Type B pancreatic cell (in vitro differentiated cells): ENCODE measurements at regions not wholly inside any gene's neighbourhood (a gene's known extent, or its start where the extent isn't known, plus 50 kb on each side); places are given as distances from the start of the nearest gene placed in this dataset.

Experiments
- DNase-seq: peaks from one replicate; pipeline ENCODE4 v3.0.0; 2021; ENCODE audit warnings: mixed read lengths; ENCODE audit not compliant: unreplicated experiment; ENCODE audit errors: extremely low spot score
- H3K27ac Mint-ChIP-seq: 2 replicates; pipeline ENCODE4 v1.8.0; 2021; ENCODE audit warnings: mild to moderate bottlenecking, mixed read lengths
- H3K27me3 Mint-ChIP-seq: 2 replicates; pipeline ENCODE4 v1.8.0; 2021; ENCODE audit warnings: mixed read lengths
- H3K36me3 Mint-ChIP-seq: 2 replicates; pipeline ENCODE4 v1.8.0; 2021; ENCODE audit warnings: mixed read lengths
- H3K4me1 Mint-ChIP-seq: one replicate; pipeline ENCODE4 v1.8.0; 2021; ENCODE audit warnings: mixed read lengths; ENCODE audit not compliant: unreplicated experiment
- H3K4me3 Mint-ChIP-seq: 2 replicates; pipeline ENCODE4 v1.8.0; 2021; ENCODE audit warnings: mild to moderate bottlenecking, mixed read lengths
- H3K9me3 Mint-ChIP-seq: 2 replicates; pipeline ENCODE4 v1.8.0; 2021; ENCODE audit warnings: mixed read lengths
- TF ChIP-seq, protein P1 (sequence below): fragments of 200-600 bp; sonication (generic); conservative IDR thresholded peaks from 2 replicates; pipeline ENCODE4 v1.5.0; 2021; ENCODE audit warnings: antibody characterized with exemption, mild to moderate bottlenecking

DNA sequence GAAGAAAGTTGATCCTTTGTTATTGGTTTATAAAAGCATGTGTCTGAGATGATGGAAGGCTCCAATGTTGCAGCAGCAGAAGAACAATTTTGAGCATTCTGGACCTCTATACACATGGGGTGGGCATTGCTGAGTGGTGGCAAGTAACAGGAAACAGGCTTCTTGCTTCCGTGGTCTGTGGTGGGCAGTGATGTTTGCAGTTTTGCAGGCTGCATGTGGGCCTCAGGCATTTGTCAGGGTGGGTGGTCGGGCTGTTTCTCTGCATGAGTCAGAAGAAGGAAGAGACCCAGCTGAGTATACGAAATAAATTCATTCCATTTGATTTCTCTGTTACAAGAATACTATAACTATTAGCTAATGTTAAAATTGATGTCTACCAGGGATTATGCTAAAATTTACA lies 239.5 kb upstream of the COL3A1 start:
- Mint-ChIP-seq H3K4me1 (peaks cover 8% of the 10 kb centered on the region), H3K36me3 (no peaks in the 10 kb centered on the region), H3K27ac (no peak overlapping the region), H3K9me3 (no peaks in the 10 kb centered on the region), H3K27me3 (no peaks in the 10 kb centered on the region), H3K4me3 (no peak overlapping the region)
- no peak for DNase-seq
- TF ChIP-seq, protein P1, sequence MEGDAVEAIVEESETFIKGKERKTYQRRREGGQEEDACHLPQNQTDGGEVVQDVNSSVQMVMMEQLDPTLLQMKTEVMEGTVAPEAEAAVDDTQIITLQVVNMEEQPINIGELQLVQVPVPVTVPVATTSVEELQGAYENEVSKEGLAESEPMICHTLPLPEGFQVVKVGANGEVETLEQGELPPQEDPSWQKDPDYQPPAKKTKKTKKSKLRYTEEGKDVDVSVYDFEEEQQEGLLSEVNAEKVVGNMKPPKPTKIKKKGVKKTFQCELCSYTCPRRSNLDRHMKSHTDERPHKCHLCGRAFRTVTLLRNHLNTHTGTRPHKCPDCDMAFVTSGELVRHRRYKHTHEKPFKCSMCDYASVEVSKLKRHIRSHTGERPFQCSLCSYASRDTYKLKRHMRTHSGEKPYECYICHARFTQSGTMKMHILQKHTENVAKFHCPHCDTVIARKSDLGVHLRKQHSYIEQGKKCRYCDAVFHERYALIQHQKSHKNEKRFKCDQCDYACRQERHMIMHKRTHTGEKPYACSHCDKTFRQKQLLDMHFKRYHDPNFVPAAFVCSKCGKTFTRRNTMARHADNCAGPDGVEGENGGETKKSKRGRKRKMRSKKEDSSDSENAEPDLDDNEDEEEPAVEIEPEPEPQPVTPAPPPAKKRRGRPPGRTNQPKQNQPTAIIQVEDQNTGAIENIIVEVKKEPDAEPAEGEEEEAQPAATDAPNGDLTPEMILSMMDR = no peak

DNA sequence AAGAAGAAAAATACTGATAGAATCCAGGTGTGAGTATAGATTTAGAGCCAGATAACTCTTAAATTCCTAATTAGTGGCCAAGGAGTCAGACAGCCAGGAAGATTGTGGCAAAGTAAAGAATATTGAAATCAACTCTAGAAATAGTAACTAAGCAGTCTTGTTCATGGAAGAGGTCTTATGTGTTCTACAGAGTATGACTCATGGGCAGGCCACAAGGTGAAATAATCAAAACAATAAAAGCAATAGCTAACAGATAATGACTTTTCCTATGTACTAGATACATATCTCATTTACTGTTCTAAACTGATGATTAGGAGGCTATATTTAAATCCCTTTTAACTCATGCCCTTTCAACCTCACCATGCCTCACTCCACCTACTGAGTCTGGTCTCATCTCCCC lies 227.4 kb upstream of the COL3A1 start:
- no peaks in the 10 kb centered on the region for H3K36me3 Mint-ChIP-seq
- no peaks in the 10 kb centered on the region for H3K9me3 Mint-ChIP-seq
- H3K27ac Mint-ChIP-seq = no peak overlapping the region
- H3K27me3 Mint-ChIP-seq = no peaks in the 10 kb centered on the region
- H3K4me1 Mint-ChIP-seq = no peaks in the 10 kb centered on the region
- no peak overlapping the region for H3K4me3 Mint-ChIP-seq
- no peak for DNase-seq
- TF ChIP-seq, protein P1 = no peak

DNA sequence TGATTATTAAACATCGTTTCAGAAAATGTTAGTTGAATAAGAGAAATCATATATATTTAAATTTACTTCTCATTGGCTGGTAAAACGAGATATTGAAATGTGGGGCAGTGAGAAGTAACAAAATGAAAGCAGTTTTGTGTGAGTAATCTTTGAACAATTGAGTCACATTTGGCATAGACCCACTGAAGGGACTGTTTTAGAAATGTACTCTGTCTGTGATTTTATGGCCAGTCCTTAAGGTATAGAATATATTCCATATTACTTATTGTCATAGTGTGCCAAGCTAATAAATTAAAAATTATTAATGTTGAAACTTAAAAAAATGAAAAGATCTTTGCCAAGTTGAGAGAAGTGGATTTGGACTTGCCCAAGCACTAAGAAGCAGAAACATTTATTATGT lies 222.4 kb upstream of the COL3A1 start:
- no peak for DNase-seq
- no peak overlapping the region for H3K4me3 Mint-ChIP-seq
- no peaks in the 10 kb centered on the region for H3K4me1 Mint-ChIP-seq
- no peaks in the 10 kb centered on the region for H3K9me3 Mint-ChIP-seq
- no peaks in the 10 kb centered on the region for H3K27me3 Mint-ChIP-seq
- no peak overlapping the region for H3K27ac Mint-ChIP-seq
- TF ChIP-seq, protein P1 = no peak
- no peaks in the 10 kb centered on the region for H3K36me3 Mint-ChIP-seq

DNA sequence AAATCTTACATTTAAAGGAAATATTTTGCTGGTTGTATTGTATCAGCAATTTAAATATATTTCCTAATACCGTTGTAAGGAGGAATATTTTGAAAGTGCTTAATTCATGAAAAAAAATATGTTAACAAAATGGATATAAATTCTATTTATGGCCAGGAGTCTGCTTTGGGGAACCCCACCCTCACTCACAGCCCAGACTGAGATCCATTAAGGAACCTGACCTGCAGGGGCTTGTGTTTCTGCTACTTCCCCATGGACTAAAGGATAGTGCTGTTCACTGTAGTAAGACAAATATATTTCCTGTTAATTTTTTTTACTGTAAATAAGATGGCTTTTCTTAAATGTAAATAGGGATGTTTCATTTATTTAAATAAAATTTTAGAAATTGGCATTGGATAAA lies 221.9 kb upstream of the COL3A1 start:
- Mint-ChIP-seq H3K9me3 (no peaks in the 10 kb centered on the region), H3K27ac (no peak overlapping the region), H3K27me3 (no peaks in the 10 kb centered on the region), H3K4me1 (no peaks in the 10 kb centered on the region), H3K4me3 (no peak overlapping the region), H3K36me3 (no peaks in the 10 kb centered on the region)
- TF ChIP-seq, protein P1 = no peak
- no peak for DNase-seq

DNA sequence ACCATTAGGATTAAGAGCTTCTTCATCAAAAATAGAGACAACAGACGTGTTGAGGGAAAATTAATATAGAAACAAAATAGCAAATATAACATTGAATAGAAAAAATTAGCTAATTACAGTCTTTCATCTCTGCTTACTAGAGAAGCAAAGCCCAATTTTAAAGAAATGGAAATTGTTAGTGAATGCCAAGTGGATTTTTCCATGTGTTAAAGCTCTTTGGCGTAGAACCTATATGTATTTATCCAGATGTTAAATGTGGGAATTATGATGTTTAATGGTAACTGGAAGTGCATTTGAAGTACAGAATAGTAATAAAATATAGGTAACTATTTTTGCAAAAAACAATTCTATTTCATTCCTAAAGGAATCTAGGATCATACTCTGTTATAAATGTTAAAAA lies 212.0 kb upstream of the COL3A1 start:
- no peaks in the 10 kb centered on the region for H3K9me3 Mint-ChIP-seq
- no peak for DNase-seq
- H3K4me3 Mint-ChIP-seq = no peak overlapping the region
- H3K27ac Mint-ChIP-seq = no peak overlapping the region
- peaks cover 5% of the 10 kb centered on the region for H3K4me1 Mint-ChIP-seq
- no peaks in the 10 kb centered on the region for H3K36me3 Mint-ChIP-seq
- TF ChIP-seq, protein P1 = no peak
- no peaks in the 10 kb centered on the region for H3K27me3 Mint-ChIP-seq
